B cell (primary cell): ENCODE measurements at regions not wholly inside any gene's neighbourhood (a gene's known extent, or its start where the extent isn't known, plus 50 kb on each side); places are given as distances from the start of the nearest gene placed in this dataset.

Experiments used
- CTCF ChIP-seq: fragments of 200-600 bp; IDR thresholded peaks from one replicate; pipeline ENCODE4 v1.8.0; 2022; ENCODE audit warnings: antibody characterized with exemption, mild to moderate bottlenecking
- EZH2 ChIP-seq: IDR thresholded peaks from 2 replicates; pipeline ENCODE4 v1.6.1; 2012; ENCODE audit warnings: borderline replicate concordance, low read depth, mild to moderate bottlenecking, moderate library complexity, low read length; ENCODE audit not compliant: insufficient read depth, poor library complexity, severe bottlenecking

- TF ChIP-seq CTCF (no peak), EZH2 (no peak)
These were observed 616.7 kb upstream of the PIK3C3 start for GRCh38 chr18:41338341-41338740.
